NCI-H2171 (cell line): ENCODE measurements at regions not wholly inside any gene's neighbourhood (a gene's known extent, or its start where the extent isn't known, plus 50 kb on each side); places are given as distances from the start of the nearest gene placed in this dataset.

Experiments
- DNase-seq: peaks from one replicate; lab custom pipeline; 2025; lab: John Stamatoyannopoulos, UW

DNA sequence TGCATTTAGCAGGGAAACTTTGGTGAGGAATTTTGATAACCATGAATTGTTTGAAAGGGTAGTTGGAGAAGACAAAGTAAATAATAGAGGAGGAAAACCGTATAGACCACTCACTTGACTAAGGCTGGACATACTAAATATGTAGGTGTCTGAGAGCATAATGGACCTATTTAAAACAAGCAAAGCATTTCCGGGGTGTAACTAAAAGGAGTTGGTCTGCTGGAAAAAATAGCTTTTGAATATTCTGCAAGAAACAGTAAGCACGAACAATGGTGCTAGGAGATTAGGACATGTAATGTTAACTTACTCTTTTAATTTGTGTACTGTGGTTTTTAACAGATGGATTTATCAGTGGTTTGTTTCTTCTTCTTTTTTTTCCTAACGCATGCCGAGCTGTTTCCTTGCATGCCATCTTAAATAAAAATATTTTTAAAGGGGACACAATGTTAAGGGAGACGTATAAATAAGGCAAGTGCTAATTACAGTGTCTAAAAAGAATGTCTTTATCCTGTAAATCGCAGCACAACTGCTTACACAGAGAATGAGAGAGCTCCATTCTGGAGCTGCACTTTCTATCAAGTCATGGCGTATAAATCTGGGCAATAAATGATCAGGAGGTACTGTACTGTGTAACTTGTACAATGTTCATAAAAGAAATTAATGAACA, 492.1 kb downstream of the LMO4 start:
- no peak for DNase-seq

DNA sequence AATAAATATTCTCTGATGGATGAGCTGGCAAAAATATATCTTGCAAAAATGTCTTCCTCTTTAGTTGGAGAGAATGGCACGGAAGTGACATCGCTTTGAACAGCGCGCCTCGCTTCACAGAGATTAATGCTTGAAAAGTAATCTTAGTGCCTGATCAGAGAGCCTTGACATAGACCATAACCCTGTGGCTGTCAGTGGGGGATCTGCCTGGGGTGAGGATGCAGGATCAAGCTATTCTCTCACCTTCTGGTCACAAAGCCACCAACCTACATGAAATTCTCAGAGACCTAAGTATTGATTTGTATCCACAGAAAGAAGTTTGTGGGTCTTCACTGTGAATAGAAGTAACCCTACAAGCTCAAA, 492.6 kb downstream of the LMO4 start:
- DNase-seq, result no peak

DNA sequence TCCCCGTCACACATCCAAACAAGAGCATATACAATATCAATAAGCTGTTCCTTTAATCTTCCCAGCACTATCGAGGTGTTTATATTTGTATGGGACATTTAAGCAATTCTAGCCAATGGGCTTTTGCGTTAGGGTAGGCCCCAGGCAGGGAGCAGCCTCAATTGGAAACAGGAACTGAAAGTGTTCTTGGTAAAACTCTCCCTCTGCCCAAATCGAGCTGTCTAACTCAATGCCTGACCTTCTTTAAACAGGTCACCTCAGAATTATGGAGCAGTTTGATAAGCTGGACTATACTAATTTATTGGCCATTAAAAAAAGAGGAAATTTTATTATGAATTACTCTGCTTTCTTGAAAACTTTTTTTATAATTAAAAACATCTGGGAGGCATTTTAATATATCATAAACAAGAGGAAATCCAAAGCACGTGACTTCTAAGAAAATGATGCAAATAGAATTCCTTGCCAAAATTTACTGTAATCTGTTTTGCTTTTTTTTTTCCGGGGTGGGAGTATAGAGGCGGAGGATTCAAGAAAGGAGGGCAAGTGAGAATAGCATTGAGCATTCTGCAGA, 498.1 kb downstream of the LMO4 start:
- DNase-seq, result no peak

DNA sequence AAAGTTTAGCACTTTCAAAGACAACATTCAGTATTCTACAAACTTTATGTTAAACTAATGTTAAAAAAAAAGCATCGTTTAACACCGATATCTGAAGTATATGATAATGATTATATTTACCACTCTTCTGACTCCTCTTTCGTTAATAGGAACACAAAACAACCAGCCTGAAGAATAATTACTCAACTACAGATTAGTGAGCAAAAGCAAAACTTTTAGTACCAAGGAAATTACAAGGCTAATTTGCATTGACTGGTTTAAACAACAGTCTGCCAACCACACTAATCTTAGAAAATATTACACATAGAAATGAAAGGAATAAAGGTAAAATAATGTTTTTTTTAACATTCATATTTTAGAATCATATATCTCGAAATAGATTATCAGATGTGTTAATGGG, 500.7 kb downstream of the LMO4 start:
- DNase-seq, result no peak

DNA sequence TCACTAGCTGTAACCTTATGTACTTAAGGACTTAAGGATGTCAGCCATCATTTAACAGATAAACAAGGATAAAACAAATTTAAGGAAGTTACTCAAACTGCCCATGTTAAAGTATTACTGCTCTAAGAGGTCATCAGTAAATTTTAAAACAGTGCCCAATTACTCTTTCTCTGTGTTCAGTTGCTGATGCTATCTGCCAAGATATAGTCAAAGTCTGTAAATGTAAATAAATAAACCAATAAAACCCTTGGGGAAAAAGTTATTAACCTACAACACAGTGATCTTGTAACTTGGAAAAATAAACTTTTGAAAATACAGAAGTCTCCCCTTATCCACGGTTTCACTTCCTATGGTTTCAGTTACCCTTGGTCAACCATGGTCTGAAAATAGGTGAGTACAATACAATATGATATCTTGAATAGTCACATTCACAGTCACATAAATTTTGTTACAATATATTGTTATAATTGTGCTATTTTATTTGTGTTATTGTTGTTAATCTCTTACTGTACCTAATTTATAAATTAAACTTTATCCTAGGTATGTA, 501.8 kb downstream of the LMO4 start:
- no peak for DNase-seq

DNA sequence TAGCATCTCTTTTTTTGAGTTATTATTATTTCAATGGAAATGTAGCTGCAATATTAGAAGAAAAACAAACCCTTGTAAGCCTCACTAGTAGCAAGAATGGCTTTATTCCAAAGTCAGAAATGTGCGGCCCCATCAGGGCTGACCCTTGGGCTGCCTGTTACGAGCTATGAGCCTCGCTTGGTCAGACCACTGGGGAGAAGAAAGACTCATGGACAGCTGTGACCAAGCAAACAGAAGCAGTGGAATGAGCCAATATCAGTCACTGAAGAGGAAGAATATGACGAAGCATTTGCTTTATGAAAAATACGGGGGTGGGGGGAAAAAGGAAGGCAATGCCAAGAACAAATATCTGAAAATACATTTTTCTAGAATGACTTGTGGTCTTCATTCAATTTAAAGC, 504.5 kb downstream of the LMO4 start:
- no peak for DNase-seq

DNA sequence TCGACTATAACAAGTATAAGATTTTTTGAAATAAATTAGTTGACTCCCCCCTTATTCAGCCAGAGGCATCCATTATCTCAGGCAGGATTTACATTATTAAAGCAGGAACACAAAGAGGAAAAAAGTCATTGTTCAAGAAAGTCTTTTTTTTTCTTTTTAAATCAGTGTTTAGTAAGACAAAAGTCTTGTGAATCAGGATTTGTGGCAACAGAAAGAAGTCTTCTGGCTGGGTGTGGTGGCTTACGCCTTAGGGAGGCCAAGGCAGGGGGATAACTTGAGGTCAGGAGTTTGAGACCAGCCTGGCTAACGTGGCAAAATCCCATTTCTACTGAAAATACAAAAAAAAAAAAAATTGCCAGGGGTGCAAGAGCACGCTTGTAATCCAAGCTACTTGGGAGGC, 505.5 kb downstream of the LMO4 start:
- DNase-seq, result no peak

DNA sequence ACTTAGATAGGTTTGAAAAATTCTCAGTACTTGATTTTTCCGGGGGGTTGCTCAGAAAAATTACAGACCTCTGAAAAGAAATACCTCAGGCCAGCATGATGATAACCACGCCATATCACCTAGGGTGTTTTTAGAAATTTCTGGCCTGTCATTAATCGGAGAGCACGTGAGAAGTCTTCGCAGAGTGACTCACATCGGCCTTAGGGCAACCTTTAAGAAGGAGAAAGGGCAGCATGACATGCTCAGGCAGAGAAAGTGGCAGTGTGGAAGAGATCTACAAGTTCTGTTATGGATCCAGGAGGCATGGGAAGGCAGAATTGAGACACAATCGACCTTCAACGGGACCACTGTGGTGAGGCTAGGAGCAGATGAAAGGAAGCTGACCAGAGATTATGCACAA, 506.3 kb downstream of the LMO4 start:
- no peak for DNase-seq

DNA sequence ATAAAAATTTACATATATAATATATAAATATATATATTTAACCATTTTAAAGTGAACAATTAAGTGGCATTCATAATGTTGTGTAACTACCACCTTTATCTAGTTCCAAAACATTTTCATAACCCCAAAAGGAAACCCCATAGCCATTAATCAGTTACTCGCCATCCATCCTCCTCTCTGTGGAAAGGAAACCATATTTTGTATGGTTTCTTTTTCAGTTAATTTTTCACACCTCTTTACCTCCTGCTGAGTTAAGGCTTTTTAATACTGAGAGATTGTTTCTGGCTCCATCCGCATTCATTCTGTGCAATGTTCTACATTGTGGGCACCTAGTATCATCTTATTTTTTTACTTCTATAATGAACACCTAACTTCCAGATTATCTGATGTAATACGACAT, 512.1 kb downstream of the LMO4 start:
- no peak for DNase-seq

DNA sequence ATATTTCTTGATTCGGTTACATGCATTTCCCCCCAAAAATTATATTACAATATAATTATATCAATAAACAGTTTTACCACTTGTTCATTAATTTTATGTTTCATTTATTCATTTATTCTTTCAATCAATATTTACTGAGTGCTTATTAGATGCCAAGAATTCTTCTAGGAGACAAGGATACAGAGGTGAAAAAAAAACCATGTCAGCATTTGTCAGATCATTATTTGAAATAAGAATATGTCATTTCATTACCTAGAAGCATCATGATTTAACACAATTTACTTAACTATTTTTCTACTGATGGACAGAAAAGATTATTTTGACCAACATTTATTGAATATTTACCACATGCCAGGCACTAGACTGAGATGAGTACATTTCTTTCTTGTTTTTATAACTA, 512.7 kb downstream of the LMO4 start:
- DNase-seq, result no peak

DNA sequence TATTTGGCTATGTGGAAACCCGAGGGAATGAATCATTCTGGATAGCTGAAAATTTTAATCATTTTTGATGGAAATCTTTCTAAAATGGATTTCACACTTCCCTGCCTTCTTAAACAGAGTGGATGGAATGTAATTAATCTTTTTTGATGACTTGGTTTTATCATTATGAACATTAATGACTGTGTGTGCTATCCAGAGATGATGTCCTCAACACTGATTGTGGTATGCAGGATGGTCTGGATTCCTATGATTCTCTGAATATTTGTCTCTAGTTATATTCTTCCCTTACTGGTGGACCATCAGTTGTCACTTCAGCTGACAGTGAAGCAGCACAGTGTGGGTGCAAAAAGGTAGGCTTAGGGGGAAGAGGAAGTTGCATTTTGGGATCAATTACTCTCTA, 513.5 kb downstream of the LMO4 start:
- no peak for DNase-seq

DNA sequence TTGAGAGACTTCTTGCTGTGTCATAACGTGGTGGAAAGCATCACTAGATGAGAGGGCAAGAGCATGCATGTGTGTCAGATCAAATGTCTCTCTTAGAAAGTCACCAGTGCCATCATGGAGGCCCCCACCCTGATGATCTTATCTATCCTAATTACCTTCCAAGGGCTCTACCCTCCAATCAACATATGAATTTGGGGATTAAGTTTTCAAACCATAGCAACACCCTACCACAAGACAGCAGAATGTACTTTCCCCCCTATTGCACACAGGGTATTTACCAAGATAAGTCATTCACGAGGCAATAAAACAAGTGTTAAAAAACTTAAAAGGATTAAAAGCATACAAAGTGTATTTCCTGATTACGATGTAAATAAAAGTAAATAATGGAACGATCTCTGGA, 515.6 kb downstream of the LMO4 start:
- DNase-seq, result no peak

DNA sequence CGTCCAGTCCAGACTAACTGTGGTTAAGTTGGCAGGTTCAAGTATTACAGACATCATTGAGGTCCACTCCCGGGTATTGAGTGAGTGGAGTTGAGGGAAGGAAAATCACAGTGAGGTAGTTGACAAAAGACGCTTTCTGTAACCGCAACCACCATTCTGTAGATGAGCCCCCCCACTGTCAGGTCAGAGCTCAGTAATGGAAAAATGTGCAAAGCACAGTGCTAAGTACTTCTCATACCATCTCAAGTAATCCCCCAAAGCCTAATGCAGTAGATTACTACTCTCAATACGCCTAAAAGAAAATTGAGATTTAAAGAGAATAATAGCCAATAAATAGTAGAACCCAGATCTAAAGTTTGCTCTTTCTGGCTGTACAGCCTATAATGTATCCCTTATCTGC, 522.8 kb downstream of the LMO4 start:
- no peak for DNase-seq

DNA sequence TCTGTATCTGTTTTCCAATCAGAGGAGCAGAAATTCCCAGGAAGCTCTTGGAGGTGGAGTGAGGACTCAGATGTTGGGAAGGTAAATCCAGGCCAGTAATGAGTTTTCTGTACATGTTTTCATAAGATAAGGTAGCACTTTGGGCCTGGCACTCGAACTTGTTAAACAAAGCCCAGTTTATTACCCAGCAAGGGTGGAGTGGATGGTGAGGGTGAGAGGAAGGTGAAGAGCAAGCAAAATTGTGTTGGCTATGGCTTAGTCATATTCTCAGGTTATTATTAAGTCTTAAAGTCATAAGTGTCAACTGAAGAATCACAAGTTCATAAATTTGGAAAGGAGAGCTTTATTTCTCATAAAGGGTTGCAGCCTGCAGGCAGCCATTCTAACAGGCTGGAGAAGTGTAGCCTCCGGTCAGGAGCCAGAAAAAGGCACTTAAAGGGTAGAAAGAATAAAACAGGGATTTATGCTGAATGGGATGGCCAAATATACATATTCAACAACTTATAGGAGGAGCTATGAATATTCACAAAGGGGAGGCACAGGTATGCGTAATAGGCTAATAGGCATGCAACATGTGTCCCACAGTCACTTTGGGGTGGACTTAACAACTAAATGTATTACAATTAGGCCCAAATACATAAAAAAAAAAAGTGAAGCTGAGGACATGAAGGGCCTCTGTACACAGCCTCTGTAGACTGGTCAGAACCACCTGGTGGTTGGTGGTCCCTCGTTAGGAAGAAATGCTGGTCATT, 523.9 kb downstream of the LMO4 start:
- no peak for DNase-seq

DNA sequence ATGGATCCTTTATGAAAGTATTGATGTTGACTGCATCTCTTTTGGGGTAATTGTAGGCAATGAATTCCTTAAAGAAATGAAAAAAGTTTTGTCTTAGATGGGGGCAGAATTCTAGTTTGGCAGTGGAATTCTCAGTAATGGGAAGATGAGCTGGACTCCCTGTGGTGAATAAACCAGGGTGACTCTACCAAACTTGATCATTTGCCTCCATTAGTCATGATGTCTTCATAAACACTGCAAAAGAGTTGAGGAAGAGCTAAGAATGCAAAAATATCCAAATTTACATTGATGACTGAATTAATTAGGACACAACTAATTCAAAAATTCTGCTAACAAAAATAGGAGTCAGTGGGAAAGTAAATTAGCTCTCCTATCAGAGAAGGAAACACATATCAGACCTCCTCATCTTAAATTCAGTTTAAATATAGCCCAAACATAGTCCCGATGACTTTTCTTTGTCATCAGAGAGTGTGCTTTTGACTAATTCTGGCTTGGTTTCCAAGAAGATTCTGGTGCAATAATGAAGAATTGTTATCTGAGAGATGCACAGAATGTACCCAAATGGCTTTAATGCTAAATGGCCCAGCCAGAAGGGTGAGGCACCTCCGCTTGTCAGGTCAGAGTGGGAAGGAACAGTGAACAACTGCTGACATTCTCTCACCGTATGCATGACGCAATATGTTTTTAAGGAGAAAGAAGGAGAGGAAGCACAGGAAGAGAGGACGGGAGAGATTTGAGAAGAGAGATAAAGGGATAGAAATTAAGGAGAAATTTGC, 525.1 kb downstream of the LMO4 start:
- no peak for DNase-seq

DNA sequence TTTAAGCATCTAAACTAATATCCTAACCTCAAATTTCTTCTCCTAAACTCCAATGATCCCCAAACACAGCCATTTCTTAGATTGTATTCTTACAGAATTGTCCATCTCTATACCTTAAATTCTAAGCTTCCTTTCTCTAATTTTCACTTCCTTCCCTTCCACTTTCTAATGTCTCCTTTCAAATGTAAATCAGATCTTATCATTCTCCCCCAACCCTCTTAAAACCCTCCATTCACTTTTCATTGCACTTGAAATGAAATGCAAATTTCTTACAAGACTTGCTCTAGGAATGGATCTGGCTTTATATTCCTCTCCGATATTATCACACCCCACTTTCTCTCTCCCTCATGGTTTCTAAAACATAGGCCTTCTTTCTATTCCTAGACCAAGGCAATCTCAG, 534.6 kb downstream of the LMO4 start:
- no peak for DNase-seq

DNA sequence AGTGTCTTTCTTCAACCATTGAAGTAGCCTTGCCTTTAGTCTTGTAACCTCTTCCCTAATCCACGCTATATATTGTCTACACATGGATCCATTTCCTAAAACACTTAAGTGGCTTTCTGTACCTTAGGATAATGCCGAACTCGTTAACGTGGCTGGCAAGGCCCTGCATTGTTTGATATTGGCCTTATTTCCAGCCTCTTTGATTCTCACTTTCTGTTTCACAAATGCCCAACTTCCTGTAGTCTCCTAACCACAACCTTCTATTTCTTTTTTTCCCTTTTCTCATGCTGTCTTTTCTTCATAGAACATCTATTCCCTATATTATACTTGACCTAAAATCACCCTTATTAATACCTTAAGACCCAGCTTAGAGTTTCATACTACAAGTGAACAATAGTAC, 536.0 kb downstream of the LMO4 start:
- DNase-seq, result no peak

DNA sequence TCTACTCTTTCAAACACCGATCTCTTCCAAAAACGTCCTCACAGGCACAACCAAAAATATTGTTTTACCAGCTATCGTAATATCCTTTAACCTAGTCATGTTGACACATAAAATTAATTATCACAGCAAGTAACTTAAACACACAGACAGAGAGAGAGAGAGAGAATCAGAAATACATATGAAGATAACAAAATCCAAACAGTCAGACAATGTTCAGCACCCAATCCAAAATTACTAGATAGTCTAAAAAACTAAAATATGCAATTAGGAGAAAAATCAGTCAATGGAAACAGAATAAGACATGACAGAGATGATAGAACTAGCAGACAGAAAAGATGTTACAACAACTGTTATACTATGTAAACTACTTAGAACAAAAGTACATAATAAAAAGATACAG, 537.7 kb downstream of the LMO4 start:
- DNase-seq, result no peak

DNA sequence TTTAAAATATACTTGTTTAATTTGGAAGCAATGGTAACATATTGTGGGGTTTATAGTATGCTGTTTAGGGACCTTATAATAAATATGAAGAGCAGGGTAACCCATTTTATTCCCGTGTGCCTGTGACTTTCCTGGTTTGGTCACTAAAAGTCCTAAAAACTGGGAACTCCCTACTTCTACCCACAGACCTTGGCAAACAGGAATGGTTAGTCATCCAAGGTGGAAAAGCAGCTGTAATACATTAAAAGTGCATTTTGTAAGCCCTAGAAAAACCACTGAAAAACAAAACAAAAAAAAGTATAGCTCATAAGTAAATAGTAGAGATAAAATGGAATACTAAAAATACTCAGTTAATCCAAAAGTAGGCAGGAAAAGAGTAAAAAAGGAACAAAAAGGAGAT, 538.9 kb downstream of the LMO4 start:
- no peak for DNase-seq

DNA sequence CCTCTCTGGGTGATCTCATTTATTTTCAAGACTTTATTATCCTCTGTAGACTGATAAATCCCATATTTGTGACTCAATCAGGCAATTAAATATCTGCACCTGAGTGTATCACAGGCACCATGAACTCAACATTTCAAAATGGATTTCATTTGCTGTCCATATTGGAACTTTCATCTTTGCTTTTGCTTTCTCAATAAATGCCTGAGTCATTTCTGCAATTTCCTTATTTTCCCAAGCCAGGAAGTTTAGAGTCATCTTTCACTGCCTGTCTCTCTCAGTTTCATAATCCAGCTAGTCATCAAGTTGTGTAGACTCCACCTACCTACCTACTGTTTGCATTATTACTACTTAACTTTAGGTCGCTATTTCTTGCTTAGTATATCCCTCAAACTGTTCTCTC, 540.9 kb downstream of the LMO4 start:
- DNase-seq, result no peak

DNA sequence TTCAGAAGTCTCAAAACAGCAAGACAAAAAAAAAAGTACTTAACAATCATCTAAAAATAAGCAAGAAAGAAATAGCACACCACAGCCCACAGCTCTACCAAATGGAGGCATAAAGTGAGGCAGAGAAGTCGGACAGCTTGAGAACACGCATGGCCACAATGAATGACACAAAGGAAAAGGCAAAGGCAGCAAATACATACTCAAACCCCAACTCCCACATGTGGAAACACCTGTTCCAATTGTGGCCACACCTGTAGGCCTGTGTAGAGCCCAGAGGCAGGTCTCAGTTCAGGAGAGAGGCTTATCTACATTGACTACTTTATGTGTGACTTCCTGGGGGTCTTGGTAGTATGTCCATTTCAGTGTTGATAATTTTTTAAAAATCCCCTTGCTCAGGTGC, 543.5 kb downstream of the LMO4 start:
- no peak for DNase-seq

DNA sequence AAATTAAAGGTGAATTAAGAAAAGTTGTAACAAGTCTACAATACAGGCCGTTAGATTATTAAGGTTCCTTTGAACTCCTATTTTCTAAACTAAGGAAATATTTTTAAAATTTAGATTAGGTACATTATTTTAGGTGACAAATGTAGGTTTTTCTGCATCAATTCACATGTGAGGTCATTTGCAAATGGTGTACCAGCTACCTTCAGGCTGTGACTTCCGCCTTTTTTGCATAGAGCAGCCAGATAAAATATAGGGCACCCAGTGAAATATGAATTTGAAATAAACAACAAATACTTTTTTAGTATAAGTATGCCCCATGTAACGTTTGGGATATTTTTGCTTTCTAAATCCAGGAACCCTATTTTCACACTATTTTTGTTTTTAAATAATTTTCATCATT, 544.0 kb downstream of the LMO4 start:
- no peak for DNase-seq

DNA sequence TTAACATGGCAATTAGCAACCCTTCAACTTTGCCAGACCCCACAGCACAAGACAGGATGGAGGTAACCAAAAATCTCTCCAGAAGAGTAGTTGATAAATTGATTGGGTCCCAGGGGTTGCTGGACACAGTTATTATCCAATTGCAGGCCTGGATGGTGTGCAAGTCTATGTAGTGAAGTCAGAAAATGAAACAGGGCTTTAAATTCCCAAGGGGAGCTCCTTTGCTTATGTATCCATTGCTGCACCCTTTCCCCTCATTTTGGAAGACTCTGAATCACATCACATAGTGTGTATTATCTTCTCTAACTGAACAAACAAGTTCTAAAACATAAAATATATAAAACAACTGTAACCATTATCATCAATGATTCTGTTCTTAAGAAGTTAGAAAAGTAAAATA, 550.2 kb downstream of the LMO4 start:
- no peak for DNase-seq
